Loucy (cell line): ENCODE measurements at regions not wholly inside any gene's neighbourhood (a gene's known extent, or its start where the extent isn't known, plus 50 kb on each side); places are given as distances from the start of the nearest gene placed in this dataset.

ENCODE experiments used
- H2AFZ ChIP-seq: fragments of 200-600 bp; sonication (generic); 2 replicates; pipeline ENCODE4 v1.6.0; 2016; ENCODE audit warnings: antibody characterized with exemption, mild to moderate bottlenecking, low read length, moderate library complexity
- H3F3A ChIP-seq: fragments of 200-600 bp; 2 replicates; pipeline ENCODE4 v1.6.0; 2016; ENCODE audit warnings: antibody characterized with exemption, low read depth, mild to moderate bottlenecking
- H3K27me3 ChIP-seq: fragments of 200-600 bp; sonication (generic); 2 replicates; pipeline ENCODE4 v1.6.1; 2014; ENCODE audit warnings: low read length, mild to moderate bottlenecking; ENCODE audit not compliant: insufficient read depth, poor library complexity, severe bottlenecking
- H3K36me3 ChIP-seq: fragments of 200-600 bp; sonication (generic); 2 replicates; pipeline ENCODE4 v1.6.1; 2016; ENCODE audit warnings: low read length; ENCODE audit not compliant: insufficient read depth
- H3K4me1 ChIP-seq: fragments of 200-600 bp; sonication (generic); 2 replicates; pipeline ENCODE4 v1.5.1; 2014; ENCODE audit warnings: low read length, mild to moderate bottlenecking; ENCODE audit not compliant: insufficient read depth, poor library complexity, severe bottlenecking
- H3K4me2 ChIP-seq: fragments of 200-600 bp; sonication (generic); 2 replicates; pipeline ENCODE4 v1.6.0; 2014; ENCODE audit warnings: antibody characterized with exemption, low read length, low read depth, mild to moderate bottlenecking; ENCODE audit not compliant: poor library complexity, severe bottlenecking
- H3K4me3 ChIP-seq: fragments of 200-600 bp; sonication (generic); 2 replicates; pipeline ENCODE4 v1.5.1; 2014; ENCODE audit warnings: low read length, mild to moderate bottlenecking, mixed read lengths; ENCODE audit not compliant: poor library complexity, severe bottlenecking
- H3K79me2 ChIP-seq: fragments of 200-600 bp; sonication (generic); 2 replicates; pipeline ENCODE4 v1.6.1; 2014; ENCODE audit warnings: low read length; ENCODE audit not compliant: insufficient read depth
- H3K9ac ChIP-seq: fragments of 200-600 bp; sonication (generic); 2 replicates; pipeline ENCODE4 v1.6.0; 2014; ENCODE audit warnings: mild to moderate bottlenecking, low read depth, low read length, moderate library complexity; ENCODE audit not compliant: poor library complexity, severe bottlenecking
- H3K9me2 ChIP-seq: fragments of 200-600 bp; sonication (generic); replicated peaks from 2 replicates; pipeline ENCODE4 v1.6.1; 2016; ENCODE audit warnings: low read depth, low read length, mixed read lengths
- H3K9me3 ChIP-seq: fragments of 200-600 bp; sonication (generic); 2 replicates; pipeline ENCODE4 v1.6.1; 2014; ENCODE audit warnings: mild to moderate bottlenecking, antibody characterized with exemption, low read length, low read depth; ENCODE audit not compliant: insufficient read depth
- H4K20me1 ChIP-seq: fragments of 200-600 bp; sonication (generic); 2 replicates; pipeline ENCODE4 v1.6.0; 2014; ENCODE audit warnings: antibody characterized with exemption, low read length, mild to moderate bottlenecking; ENCODE audit not compliant: insufficient read depth, poor library complexity, severe bottlenecking
- CTCF ChIP-seq: fragments of 200-600 bp; sonication (generic); conservative IDR thresholded peaks from 2 replicates; pipeline ENCODE4 v1.5.1; 2014; ENCODE audit warnings: mild to moderate bottlenecking, antibody characterized with exemption, low read length
- EZH2phosphoT487 ChIP-seq: fragments of 200-600 bp; IDR thresholded peaks from 2 replicates; pipeline ENCODE4 v1.6.1; 2018; ENCODE audit warnings: antibody characterized with exemption, mild to moderate bottlenecking, moderate library complexity, borderline replicate concordance

GRCh38 chr19:30090963-30091362 lies 148.9 kb downstream of the URI1 start:
- no peaks in the 10 kb centered on the region for H3K79me2 ChIP-seq

GRCh38 chr19:30091456-30091855 lies 149.4 kb downstream of the URI1 start:
- no peaks in the 10 kb centered on the region for H4K20me1 ChIP-seq
- no peaks in the 10 kb centered on the region for H3K9me3 ChIP-seq
- H3K79me2 ChIP-seq, result no peaks in the 10 kb centered on the region
- no peak overlapping the region for H3K4me3 ChIP-seq
- no peaks in the 10 kb centered on the region for H3K36me3 ChIP-seq
- H3K4me2 ChIP-seq, result no peak overlapping the region
- no peaks in the 10 kb centered on the region for H3K27me3 ChIP-seq
- H3K9me2 ChIP-seq, result no peaks in the 10 kb centered on the region
- TF ChIP-seq EZH2phosphoT487 (no peak), CTCF (no peak)
- no peak overlapping the region for H2AFZ ChIP-seq
- no peaks in the 10 kb centered on the region for H3K4me1 ChIP-seq
- no peaks in the 10 kb centered on the region for H3F3A ChIP-seq
- H3K9ac ChIP-seq, result no peak overlapping the region

More at GRCh38 chr19:30090963-30091362, 148.9 kb downstream of the URI1 start:
- H3K4me2 ChIP-seq, result no peak overlapping the region
- H3K4me1 ChIP-seq, result peaks cover under 1% of the 10 kb centered on the region
- no peaks in the 10 kb centered on the region for H4K20me1 ChIP-seq
- H3K9me3 ChIP-seq, result no peaks in the 10 kb centered on the region
- H3F3A ChIP-seq, result no peaks in the 10 kb centered on the region
- TF ChIP-seq CTCF (no peak), EZH2phosphoT487 (no peak)
- no peak overlapping the region for H3K9ac ChIP-seq
- no peaks in the 10 kb centered on the region for H3K9me2 ChIP-seq
- H2AFZ ChIP-seq, result no peak overlapping the region
- H3K4me3 ChIP-seq, result no peak overlapping the region
- H3K36me3 ChIP-seq, result no peaks in the 10 kb centered on the region
- no peaks in the 10 kb centered on the region for H3K27me3 ChIP-seq

GRCh38 chr19:30091856-30092255 lies 149.8 kb downstream of the URI1 start:
- no peaks in the 10 kb centered on the region for H3K9me3 ChIP-seq
- H3K36me3 ChIP-seq, result no peaks in the 10 kb centered on the region
- no peaks in the 10 kb centered on the region for H3K9me2 ChIP-seq
- H3K9ac ChIP-seq, result no peak overlapping the region
- no peak overlapping the region for H3K4me2 ChIP-seq
- H3K27me3 ChIP-seq, result no peaks in the 10 kb centered on the region
- no peak overlapping the region for H2AFZ ChIP-seq
- H3K79me2 ChIP-seq, result no peaks in the 10 kb centered on the region
- no peak overlapping the region for H3K4me3 ChIP-seq
- H3F3A ChIP-seq, result no peaks in the 10 kb centered on the region
- H3K4me1 ChIP-seq, result no peaks in the 10 kb centered on the region
- no peaks in the 10 kb centered on the region for H4K20me1 ChIP-seq
- TF ChIP-seq CTCF (no peak), EZH2phosphoT487 (no peak)
